Activated CD4-positive, alpha-beta T cell treated with anti-CD3 and anti-CD28 coated beads for 36 hours (primary cell): ENCODE measurements at regions not wholly inside any gene's neighbourhood (a gene's known extent, or its start where the extent isn't known, plus 50 kb on each side); places are given as distances from the start of the nearest gene placed in this dataset.
"Not testable (repeated sequence)": the region's sequence is repeated elsewhere in the genome, so short reads cannot be mapped to it uniquely, and the experiment has no call there.

ENCODE experiments used
- ATAC-seq: fragments of 200-7000 bp; cut with Tn5 transposase; one replicate; pipeline ENCODE4 v1.10.0; 2021; ENCODE audit warnings: mild to moderate bottlenecking, moderate library complexity
- CTCF ChIA-PET: fragments of 350-600 bp; sonication (Branson Sonifier 250); formaldehyde crosslinking; loops from one replicate; lab custom pipeline; 2021; ENCODE audit warnings: antibody characterized with exemption; lab: Charles Lee
- POLR2A ChIA-PET: fragments of 350-600 bp; sonication (Branson Sonifier 250); formaldehyde crosslinking; loops from one replicate; lab custom pipeline; 2021; ENCODE audit warnings: antibody characterized with exemption, inconsistent platforms; lab: Charles Lee
- DNase-seq: peaks from one replicate; pipeline ENCODE4 v3.0.0-alpha.2; 2020
- H3K27ac Mint-ChIP-seq: one replicate; pipeline ENCODE4 v1.8.0; 2021; ENCODE audit warnings: mixed read lengths
- H3K27me3 Mint-ChIP-seq: one replicate; pipeline ENCODE4 v1.8.0; 2021; ENCODE audit warnings: mixed read lengths
- H3K36me3 Mint-ChIP-seq: one replicate; pipeline ENCODE4 v1.8.0; 2021; ENCODE audit warnings: low read depth, mixed read lengths
- H3K4me1 Mint-ChIP-seq: one replicate; pipeline ENCODE4 v1.8.0; 2021; ENCODE audit warnings: mixed read lengths
- H3K4me3 Mint-ChIP-seq: one replicate; pipeline ENCODE4 v1.8.0; 2021; ENCODE audit warnings: mild to moderate bottlenecking, moderate library complexity, mixed read lengths
- H3K9me3 Mint-ChIP-seq: one replicate; pipeline ENCODE4 v1.8.0; 2021; ENCODE audit warnings: low read depth, mixed read lengths
- intact Hi-C, 2 experiments: fragments of 100-400 bp; cut with DNase I in 1 of 2; cut with micrococcal nuclease in 1 of 2; formaldehyde crosslinking; loops; one replicate each; pipeline versions ENCODE4 v1.14.2 to v1.15.1; 2022 to 2024; cut with DNase I, micrococcal nuclease

- Mint-ChIP-seq H3K27me3 (no peaks in the 10 kb centered on the region), H3K4me1 (no peaks in the 10 kb centered on the region), H3K9me3 (no peaks in the 10 kb centered on the region), H3K36me3 (no peaks in the 10 kb centered on the region), H3K4me3 (no peak overlapping the region), H3K27ac (no peak overlapping the region)
- ChIA-PET CTCF (no interaction called here), POLR2A (no interaction called here)
- no peak for ATAC-seq
- DNase-seq, result no peak
- intact Hi-C loops, result no loop called here
Measured at GRCh38 chr11:96707273-96707672, 317.5 kb downstream of the JRKL start.

DNA sequence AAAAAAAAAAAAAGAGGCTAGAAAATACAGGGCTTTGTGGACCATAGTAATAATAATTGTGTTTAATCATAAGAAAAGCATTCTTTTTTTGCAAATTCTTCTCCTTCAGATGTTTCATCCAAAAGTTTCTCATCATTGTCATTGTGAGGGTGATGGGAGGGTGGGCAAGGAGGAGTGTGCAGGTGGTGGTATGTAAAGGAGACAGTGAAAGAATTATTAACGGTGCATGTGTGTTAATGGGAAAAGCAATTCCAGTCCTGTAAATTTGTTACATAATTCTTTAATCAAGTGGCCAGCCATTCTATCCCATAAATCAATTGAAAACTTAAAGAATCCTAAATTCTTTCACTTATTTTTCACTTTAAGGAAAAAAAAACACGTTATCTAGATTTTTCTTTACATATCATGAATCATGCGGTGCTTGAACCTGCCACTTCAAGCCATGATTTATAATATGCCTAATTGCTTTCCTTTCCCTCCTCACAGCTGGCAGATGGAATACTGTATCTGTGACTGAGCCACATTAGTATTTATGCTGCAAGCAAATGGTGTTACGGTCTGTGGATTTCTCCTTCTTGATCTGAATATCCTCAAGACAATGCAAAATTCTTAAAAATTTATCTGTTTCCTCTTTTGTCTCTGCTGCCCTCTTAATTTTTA is 318.5 kb downstream of the JRKL start:
- ATAC-seq, result no peak

DNA sequence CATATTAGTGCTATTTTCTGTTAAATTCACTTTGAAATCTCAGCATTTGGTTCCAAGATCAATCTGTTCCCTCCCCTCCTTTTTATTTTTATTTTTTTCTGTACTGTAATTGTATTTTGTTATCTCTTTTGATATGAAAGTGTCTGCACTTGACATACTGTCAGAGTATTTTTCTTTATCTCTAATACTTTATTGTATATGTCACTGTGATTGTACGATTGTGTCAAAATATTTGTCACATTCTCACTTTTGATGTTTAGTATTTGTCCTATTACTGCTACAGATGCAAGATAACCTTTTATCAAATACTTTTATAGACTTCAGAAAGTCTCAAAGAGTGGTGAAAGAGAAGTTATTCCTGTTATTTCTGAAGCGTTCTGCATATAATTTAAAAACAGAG is 323.5 kb downstream of the JRKL start:
- Mint-ChIP-seq H3K4me1 (no peaks in the 10 kb centered on the region), H3K27me3 (no peaks in the 10 kb centered on the region), H3K36me3 (no peaks in the 10 kb centered on the region), H3K27ac (no peak overlapping the region), H3K9me3 (no peaks in the 10 kb centered on the region), H3K4me3 (no peak overlapping the region)
- intact Hi-C loops, result no loop called here
- CTCF ChIA-PET, result no interaction called here
- DNase-seq, result no peak
- no peak for ATAC-seq
- POLR2A ChIA-PET, result no interaction called here

More for the DNA sequence above, 318.5 kb downstream of the JRKL start:
- H3K4me3 Mint-ChIP-seq, result no peak overlapping the region
- no peaks in the 10 kb centered on the region for H3K36me3 Mint-ChIP-seq
- intact Hi-C loops, result no loop called here
- H3K27me3 Mint-ChIP-seq, result no peaks in the 10 kb centered on the region
- H3K4me1 Mint-ChIP-seq, result no peaks in the 10 kb centered on the region
- no peak overlapping the region for H3K27ac Mint-ChIP-seq
- DNase-seq, result no peak
- ChIA-PET POLR2A (no interaction called here), CTCF (no interaction called here)
- H3K9me3 Mint-ChIP-seq, result no peaks in the 10 kb centered on the region

DNA sequence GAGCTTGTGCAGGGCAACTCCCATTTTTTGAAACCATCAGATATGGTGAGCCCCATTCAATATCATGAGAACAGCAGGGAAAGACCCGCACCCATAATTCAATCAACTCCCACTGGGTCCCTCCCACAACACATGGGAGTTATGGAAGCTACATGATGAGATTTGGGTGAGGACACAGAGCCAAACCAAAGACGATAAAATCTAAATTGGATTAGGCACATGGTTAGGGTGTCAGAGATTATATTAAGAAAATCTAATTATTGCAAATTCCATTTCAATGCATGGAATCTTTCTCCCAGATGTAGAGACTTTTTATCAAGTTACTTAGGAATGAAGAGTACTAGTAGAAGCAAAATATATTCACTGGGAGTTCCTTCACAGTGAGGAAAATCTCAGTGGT is 324.9 kb downstream of the JRKL start:
- DNase-seq (no peak), ATAC-seq (no peak)
- intact Hi-C loops, result no loop called here
- no peaks in the 10 kb centered on the region for H3K9me3 Mint-ChIP-seq
- H3K4me3 Mint-ChIP-seq, result no peak overlapping the region
- no peak overlapping the region for H3K27ac Mint-ChIP-seq
- no peaks in the 10 kb centered on the region for H3K4me1 Mint-ChIP-seq
- ChIA-PET CTCF (interaction anchor here (0.6 kb wide), 1 partner anchor 64 kb away, joined by 3 read pairs; no protein-coding TSS in a partner anchor), POLR2A (no interaction called here)
- H3K36me3 Mint-ChIP-seq, result no peaks in the 10 kb centered on the region
- H3K27me3 Mint-ChIP-seq, result no peaks in the 10 kb centered on the region

DNA sequence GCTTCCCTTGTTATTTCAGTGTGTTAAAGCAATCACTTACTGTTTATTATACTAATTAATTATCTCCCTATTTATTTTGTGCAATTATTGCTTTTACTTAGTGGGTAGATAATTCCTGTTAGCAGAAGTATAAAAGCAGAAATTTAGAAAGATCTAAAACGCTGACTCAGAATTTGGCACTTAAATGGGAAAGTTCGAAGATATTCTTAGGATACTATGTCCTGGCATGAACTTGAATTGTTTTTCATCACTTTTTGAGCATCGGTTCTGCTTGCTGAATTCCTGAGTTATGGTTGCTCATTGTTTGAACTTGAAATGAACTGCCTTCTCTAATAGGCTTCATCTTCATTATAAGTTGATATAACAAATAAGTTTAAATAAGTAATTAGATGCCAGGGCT is 325.4 kb downstream of the JRKL start:
- intact Hi-C loops, result no loop called here
- H3K4me1 Mint-ChIP-seq, result no peaks in the 10 kb centered on the region
- H3K36me3 Mint-ChIP-seq, result no peaks in the 10 kb centered on the region
- H3K4me3 Mint-ChIP-seq, result no peak overlapping the region
- DNase-seq (no peak), ATAC-seq (no peak)
- POLR2A ChIA-PET, result no interaction called here
- H3K27me3 Mint-ChIP-seq, result no peaks in the 10 kb centered on the region
- no peaks in the 10 kb centered on the region for H3K9me3 Mint-ChIP-seq
- CTCF ChIA-PET, result interaction anchor here (0.6 kb wide), 1 partner anchor 64 kb away, joined by 3 read pairs; no protein-coding TSS in a partner anchor
- H3K27ac Mint-ChIP-seq, result no peak overlapping the region

GRCh38 chr11:96736601-96737000 is 346.8 kb downstream of the JRKL start:
- H3K27me3 Mint-ChIP-seq, result no peaks in the 10 kb centered on the region
- H3K4me1 Mint-ChIP-seq, result no peaks in the 10 kb centered on the region
- intact Hi-C loops, result no loop called here
- no peak for DNase-seq
- CTCF ChIA-PET, result no interaction called here
- ATAC-seq, result no peak
- no peaks in the 10 kb centered on the region for H3K36me3 Mint-ChIP-seq
- H3K9me3 Mint-ChIP-seq, result no peaks in the 10 kb centered on the region
- H3K4me3 Mint-ChIP-seq, result no peak overlapping the region
- no peak overlapping the region for H3K27ac Mint-ChIP-seq
- POLR2A ChIA-PET, result no interaction called here

- Mint-ChIP-seq H3K36me3 (no peaks in the 10 kb centered on the region), H3K9me3 (no peaks in the 10 kb centered on the region), H3K27me3 (no peaks in the 10 kb centered on the region), H3K4me1 (no peaks in the 10 kb centered on the region), H3K4me3 (no peak overlapping the region), H3K27ac (no peak overlapping the region)
- intact Hi-C loops, result no loop called here
- CTCF ChIA-PET, result no interaction called here
- no peak for ATAC-seq
- DNase-seq, result no peak
- POLR2A ChIA-PET, result no interaction called here
Measured at GRCh38 chr11:96738311-96738710, 348.5 kb downstream of the JRKL start.

DNA sequence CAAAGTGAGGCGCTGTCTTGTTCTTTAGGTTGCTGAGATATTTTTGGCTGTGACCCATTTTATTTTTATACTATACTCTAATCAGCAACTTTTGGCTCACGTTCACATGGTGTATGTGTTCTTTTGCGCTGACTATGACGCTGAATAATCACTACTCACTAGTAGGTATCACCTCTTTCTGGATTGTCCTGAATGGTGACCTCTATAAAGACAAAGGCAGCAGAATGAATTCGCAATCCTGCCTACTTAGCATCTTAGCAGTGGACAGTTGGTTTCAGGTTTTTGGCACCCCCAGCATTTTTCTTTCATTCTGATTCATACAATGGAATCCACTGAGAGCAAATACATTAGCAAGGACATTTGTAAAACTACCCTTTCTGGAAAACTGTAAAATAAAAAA is 351.3 kb downstream of the JRKL start:
- H3K36me3 Mint-ChIP-seq, result no peaks in the 10 kb centered on the region
- CTCF ChIA-PET, result no interaction called here
- no peaks in the 10 kb centered on the region for H3K27me3 Mint-ChIP-seq
- no peak overlapping the region for H3K27ac Mint-ChIP-seq
- POLR2A ChIA-PET, result no interaction called here
- H3K4me3 Mint-ChIP-seq, result no peak overlapping the region
- no peaks in the 10 kb centered on the region for H3K4me1 Mint-ChIP-seq
- H3K9me3 Mint-ChIP-seq, result no peaks in the 10 kb centered on the region
- no peak for DNase-seq
- ATAC-seq, result no peak
- intact Hi-C loops, result no loop called here

GRCh38 chr11:96744697-96745096 is 354.9 kb downstream of the JRKL start:
- intact Hi-C loops, result no loop called here
- H3K27ac Mint-ChIP-seq, result no peak overlapping the region
- POLR2A ChIA-PET, result no interaction called here
- ATAC-seq (no peak), DNase-seq (no peak)
- no peaks in the 10 kb centered on the region for H3K36me3 Mint-ChIP-seq
- H3K9me3 Mint-ChIP-seq, result no peaks in the 10 kb centered on the region
- no peaks in the 10 kb centered on the region for H3K27me3 Mint-ChIP-seq
- CTCF ChIA-PET, result no interaction called here
- H3K4me3 Mint-ChIP-seq, result no peak overlapping the region
- H3K4me1 Mint-ChIP-seq, result no peaks in the 10 kb centered on the region

DNA sequence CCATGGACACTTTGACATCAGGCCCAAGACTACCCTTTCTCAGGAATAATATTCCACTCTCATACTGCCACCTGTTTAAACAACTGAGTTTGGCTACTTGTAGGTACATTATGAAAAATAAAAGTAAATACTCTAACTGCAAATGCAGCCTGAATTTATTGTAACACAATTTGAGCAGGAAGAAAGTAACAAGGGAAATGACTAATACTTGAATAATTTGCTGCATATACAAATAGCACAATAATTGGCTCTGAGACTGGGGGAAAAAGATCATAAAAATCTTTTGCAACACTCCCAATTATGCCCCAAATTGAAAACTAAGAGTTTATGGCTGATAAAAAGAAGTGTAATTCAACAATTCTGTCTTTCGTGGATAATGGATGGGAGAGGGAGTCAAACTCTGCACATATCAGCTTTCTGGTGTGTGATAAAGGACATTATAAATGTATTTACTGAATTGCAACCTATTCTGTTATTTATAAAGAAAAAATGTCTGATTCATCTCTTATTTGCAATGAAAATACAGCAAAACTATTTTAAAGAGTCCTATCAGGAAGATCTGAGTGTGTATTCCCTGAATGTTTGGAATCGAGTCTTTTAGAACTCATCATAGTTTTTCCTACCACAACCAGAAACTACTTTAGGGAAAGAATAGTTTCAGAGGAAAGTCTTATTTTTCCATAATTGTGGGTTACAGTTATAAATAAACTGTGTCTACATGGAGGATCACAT is 359.0 kb downstream of the JRKL start:
- Mint-ChIP-seq H3K27me3 (no peaks in the 10 kb centered on the region), H3K9me3 (no peaks in the 10 kb centered on the region), H3K4me1 (no peaks in the 10 kb centered on the region), H3K36me3 (no peaks in the 10 kb centered on the region), H3K4me3 (no peak overlapping the region), H3K27ac (no peak overlapping the region)
- intact Hi-C loops, result no loop called here
- ATAC-seq (no peak), DNase-seq (no peak)
- ChIA-PET CTCF (no interaction called here), POLR2A (interaction anchor here (0.7 kb wide), 1 partner anchor 150 kb away, joined by 5 read pairs; no protein-coding TSS in a partner anchor)

DNA sequence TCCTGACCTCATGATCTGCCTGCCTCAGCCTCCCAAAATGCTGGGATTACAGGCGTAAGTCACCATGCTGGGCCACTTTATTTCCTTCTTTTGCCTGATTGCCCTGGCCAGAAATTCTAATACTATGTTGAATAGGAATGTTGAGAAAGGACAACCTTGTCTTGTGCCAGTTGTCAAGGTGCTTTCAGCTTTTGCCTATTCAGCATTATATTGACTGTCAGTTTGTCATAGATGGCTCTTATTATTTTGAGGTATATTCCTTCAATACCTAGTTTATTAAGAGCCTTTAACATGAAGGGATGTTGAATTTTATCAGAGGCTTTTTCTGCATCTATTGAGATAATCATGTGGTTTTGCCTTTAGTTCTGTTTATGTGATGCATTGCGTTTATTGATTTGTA is 362.0 kb downstream of the JRKL start:
- H3K4me3 Mint-ChIP-seq, H3K27ac Mint-ChIP-seq, ATAC-seq, intact Hi-C loops, DNase-seq, H3K36me3 Mint-ChIP-seq, H3K27me3 Mint-ChIP-seq, CTCF ChIA-PET, H3K9me3 Mint-ChIP-seq, POLR2A ChIA-PET, H3K4me1 Mint-ChIP-seq: not testable (repeated sequence)

DNA sequence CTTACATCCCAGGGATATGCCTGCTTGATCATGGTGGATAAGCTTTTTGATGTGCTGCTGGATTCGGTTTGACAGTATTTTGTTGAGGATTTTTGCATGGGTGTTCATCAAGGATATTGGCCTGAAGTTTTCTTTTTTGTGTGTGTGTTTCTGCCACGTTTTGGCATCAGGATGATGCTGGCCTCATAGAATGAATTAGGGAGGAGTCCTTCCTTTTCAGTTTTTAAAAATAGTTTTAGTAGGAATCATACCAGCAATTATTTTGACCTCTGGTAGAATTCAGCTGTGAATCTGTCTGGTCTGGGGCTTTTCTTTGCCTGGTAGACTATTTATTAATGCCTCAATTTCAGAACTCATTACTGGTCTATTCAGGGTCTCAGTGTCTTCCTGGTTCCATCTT is 362.4 kb downstream of the JRKL start:
- H3K27me3 Mint-ChIP-seq, result no peaks in the 10 kb centered on the region
- no peaks in the 10 kb centered on the region for H3K4me1 Mint-ChIP-seq
- no peak for DNase-seq
- CTCF ChIA-PET, result no interaction called here
- POLR2A ChIA-PET, result no interaction called here
- no peak overlapping the region for H3K27ac Mint-ChIP-seq
- no peak for ATAC-seq
- no peaks in the 10 kb centered on the region for H3K36me3 Mint-ChIP-seq
- H3K9me3 Mint-ChIP-seq, result no peaks in the 10 kb centered on the region
- no peak overlapping the region for H3K4me3 Mint-ChIP-seq
- intact Hi-C loops, result no loop called here
